ENCODE measurements at regions not wholly inside any gene's neighbourhood (a gene's known extent, or its start where the extent isn't known, plus 50 kb on each side); places are given as distances from the start of the nearest gene placed in this dataset.

DNA sequence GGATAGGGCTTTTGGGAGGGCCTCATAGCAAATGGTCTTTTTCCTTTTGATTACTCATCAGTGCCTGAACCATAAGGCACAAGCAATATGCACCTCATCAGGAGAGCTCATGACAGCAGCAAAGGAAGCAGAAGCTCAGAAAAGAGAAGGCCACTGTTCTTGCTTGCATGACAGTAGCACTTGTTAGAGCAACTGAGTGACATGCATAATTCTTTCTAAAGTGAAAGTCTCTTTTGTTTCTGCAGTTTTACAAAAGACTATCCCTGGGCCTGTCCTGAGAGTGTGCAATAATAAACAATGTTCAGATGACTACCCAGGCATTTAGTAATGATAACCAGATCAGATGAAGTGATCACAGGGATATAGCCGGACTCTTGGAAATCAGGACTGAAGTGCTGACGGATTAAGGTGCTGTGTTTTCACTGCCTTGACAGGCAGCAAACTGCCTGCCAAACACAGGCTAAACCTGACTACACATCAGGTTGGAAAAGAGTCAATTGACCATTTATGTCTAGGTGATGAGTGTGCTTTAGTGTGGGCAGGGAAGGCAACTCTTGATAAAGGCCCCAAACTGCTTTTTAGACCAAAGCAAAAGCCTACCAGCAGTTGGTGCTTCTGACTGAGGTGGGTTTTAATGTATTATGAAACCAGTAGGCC lies 1860.3 kb downstream of the TP53TG3F start:
- TF ChIP-seq, protein P1, sequence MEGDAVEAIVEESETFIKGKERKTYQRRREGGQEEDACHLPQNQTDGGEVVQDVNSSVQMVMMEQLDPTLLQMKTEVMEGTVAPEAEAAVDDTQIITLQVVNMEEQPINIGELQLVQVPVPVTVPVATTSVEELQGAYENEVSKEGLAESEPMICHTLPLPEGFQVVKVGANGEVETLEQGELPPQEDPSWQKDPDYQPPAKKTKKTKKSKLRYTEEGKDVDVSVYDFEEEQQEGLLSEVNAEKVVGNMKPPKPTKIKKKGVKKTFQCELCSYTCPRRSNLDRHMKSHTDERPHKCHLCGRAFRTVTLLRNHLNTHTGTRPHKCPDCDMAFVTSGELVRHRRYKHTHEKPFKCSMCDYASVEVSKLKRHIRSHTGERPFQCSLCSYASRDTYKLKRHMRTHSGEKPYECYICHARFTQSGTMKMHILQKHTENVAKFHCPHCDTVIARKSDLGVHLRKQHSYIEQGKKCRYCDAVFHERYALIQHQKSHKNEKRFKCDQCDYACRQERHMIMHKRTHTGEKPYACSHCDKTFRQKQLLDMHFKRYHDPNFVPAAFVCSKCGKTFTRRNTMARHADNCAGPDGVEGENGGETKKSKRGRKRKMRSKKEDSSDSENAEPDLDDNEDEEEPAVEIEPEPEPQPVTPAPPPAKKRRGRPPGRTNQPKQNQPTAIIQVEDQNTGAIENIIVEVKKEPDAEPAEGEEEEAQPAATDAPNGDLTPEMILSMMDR (IDR thresholded peaks at IDR 0.05; ENCODE audit: low read depth, low read length): no peak
- no peak for TF ChIP-seq EZH2phosphoT487 (IDR thresholded peaks at IDR 0.05; ENCODE audit: low read depth)

All from OCI-LY3 (cell line).